NCI-H1105 (cell line): ENCODE measurements at regions not wholly inside any gene's neighbourhood (a gene's known extent, or its start where the extent isn't known, plus 50 kb on each side); places are given as distances from the start of the nearest gene placed in this dataset.
"Not testable (repeated sequence)": the region's sequence is repeated elsewhere in the genome, so short reads cannot be mapped to it uniquely, and the experiment has no call there.

Experiments used
- DNase-seq: peaks from one replicate; lab custom pipeline; 2025; lab: John Stamatoyannopoulos, UW

DNA sequence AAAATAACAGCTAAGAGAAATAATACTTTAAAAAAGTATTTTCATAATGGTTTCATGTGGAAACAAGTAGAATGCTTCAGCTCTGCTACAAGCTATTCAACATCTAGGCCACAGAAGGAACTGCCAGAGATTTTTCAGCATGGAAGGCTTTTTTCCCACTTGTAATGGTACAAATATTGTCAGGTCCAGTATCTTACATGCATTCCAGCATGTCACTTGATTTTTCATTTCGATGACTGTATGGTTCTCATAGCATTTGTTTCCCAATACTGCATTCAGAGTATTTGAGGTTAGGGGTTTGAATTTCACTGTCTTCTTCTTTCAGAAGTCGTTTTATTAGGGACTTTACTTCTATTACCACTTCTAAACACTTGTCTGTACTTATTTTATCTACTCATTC is 1701.5 kb upstream of the FLRT2 start:
- DNase-seq: no peak

DNA sequence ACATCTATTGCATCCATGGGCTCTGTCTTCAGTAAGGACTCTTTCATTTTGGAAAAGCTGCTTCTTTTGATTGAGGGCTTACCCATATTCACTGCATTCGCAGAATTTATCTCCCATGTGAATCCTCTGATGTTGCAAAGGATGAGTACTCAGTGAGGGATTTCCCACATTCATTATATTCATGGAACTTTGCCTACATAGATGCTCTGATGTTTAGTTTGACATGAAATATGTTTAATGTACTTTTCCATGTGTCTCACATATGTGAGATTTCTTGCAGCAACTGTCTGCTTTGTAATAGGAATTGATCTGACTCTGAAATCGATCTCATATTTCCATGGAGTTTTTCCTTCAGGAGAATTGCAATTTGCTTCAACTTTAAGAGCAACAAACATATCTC is 1699.6 kb upstream of the FLRT2 start:
- no peak for DNase-seq

DNA sequence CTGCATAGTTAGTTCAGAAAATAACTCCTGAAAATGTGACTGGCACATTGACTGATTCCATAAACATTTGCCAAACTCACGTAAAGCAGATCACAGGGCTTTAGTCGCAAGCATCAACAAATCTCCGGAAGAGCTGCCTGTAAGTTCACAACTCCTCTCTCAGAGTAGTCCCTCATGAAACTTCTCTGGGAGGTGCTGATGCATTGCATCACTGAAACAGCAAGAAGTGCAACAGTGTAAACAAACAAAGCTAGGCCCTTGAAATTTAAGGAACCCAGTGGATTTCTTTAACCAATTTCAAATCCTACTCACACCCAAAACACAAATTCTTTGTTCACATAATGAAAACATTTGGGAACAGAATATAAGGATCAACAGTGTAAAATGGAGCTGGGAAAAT is 1691.7 kb upstream of the FLRT2 start:
- DNase-seq: no peak

DNA sequence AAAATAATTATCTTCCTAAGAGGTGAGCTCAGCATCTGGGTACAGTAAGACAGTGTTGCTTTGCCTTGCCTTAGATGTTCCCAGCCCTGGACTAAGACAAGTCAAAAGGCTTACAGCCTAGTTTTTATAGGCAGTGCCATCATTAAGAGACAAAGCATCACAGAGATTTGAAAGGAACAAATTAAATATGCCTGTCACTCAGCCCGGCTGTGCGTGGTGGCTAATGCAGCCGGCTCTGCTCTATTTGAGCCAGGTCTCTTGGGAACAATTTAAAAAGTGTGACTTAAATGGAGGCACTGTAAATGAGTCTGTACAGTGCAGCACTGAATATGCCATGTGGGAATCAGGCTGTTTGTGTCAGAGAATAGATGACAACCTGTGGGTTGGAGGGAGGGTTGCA is 1687.4 kb upstream of the FLRT2 start:
- DNase-seq: peak; percentile 41

DNA sequence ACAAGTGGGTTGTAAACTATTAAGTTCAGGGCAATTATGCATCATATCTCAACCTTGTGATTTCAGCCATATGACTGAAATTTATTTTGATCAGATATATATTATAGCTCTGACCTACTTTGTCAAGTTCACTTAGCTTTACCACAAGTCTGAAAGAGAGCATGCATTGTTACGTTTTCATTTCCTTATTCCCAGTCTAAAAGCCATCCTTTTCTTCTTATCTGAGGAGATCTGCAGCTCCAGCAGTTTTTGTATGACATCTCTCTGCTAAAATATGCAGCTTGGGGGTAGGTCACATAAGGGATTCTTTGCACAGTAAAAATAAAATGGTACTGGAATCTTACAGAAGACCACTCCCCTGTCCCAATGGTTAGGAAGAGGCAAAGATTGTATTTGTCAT is 1682.8 kb upstream of the FLRT2 start:
- DNase-seq: no peak

DNA sequence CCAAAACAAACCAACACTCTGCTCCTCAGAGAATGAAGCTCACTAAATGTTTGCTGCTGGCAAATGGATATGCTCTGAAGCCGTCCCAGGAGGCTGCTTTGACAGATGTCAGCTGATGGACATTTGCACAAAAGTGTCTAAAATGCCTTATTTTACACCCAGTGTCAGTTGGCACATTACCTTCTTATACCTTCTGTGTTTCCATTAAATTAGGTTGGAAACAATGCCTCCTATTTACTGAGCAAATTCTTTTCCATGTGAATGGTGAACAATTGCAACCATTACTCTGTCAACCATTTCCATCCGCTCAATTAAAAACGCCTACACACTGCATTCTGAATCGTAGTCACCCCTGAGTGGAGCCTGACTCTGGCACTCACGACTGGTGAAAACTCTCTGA is 1679.9 kb upstream of the FLRT2 start:
- no peak for DNase-seq

DNA sequence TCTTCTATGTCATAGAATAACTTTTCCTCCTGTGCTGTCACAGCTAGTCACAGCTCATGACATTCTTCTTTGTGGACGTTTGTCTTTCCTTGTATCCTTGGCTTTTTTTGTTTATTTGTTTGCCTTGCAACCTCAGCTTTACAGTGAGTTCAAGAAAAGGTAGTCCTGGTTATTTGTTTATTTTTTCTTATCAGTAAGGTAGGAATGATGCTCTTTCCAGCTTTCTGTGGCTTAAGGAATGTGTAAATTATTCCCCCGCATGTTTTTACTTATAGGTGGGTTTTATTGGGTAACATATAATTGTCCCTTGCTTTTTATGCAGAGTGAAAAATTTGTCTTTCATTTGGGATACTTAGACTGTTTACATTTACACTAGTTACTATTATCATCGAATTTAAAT is 1673.6 kb upstream of the FLRT2 start:
- no peak for DNase-seq

DNA sequence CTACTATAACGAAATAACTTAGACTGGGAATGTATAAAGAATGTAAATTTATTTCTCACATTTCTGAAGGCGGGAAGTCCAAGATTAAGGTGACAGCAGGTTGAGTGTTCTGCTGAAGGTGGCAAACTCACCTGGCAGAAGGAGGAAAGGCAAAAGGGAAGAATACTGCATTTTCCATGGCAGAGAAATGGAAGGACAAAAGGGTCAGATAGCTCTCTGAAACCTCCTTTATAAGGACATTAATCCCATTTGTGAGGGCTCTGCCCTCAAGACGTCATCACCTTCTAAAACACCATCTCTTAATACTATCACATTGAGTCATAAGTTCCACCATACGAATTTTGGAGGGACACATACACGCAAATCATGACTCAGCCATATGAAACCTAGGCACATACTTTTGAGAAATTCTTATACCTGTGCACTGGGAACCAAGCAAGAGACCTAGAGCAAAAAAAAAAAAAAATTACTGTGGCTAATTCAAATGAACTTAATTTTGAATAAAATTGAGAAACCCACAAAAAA is 1669.3 kb upstream of the FLRT2 start:
- DNase-seq: no peak

DNA sequence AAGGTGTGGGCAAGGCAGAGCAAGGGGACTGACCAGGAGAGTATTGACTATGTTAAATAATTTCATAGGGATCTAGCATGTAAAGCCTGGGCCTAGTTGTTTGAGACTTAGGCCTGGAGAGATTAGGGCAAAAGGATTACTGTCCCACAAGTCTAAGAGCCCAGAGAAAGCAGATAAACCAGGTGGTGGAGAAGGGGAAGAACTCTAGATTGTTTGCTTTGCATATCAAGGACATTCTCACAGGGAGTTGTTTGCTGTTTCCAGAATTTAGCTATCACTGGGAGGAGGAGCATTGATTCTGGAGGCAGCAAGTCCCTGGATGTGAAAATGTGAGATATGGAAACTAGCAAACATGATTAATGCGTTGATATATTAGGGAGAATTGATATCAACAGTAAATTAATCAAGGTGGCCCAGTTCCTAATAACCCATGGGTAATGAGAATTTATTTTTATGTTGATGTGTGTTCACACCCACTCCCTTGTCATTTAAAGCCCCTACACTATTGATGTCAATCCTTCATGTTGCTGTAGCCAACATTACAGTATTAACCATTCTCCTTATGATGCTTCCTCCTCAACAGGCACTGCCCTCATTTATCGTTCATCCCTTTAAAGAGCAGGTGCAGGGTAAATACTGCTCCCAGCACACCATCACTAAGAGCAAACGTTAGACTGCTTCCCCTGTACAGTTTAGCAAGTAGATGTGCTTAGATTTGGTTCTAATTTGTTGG is 1666.7 kb upstream of the FLRT2 start:
- no peak for DNase-seq

DNA sequence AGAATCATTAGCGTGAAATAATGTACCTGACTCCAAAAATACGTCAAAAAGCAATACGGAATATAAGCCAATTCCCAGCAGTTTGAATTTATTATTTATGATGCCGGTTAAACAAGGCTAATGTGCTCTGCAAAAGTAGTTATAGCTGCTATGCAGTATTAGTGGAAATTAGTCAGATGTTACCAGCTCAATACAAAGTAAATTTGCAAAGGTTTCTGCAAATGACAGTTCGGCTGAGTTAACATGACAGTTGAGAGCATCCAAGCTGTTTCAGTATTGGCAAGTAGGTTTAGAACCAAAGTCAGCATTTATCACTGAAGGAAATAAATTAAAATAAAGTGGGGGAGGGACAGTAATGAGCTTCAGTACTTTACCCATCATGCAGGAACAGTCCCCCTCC is 1665.8 kb upstream of the FLRT2 start:
- no peak for DNase-seq

DNA sequence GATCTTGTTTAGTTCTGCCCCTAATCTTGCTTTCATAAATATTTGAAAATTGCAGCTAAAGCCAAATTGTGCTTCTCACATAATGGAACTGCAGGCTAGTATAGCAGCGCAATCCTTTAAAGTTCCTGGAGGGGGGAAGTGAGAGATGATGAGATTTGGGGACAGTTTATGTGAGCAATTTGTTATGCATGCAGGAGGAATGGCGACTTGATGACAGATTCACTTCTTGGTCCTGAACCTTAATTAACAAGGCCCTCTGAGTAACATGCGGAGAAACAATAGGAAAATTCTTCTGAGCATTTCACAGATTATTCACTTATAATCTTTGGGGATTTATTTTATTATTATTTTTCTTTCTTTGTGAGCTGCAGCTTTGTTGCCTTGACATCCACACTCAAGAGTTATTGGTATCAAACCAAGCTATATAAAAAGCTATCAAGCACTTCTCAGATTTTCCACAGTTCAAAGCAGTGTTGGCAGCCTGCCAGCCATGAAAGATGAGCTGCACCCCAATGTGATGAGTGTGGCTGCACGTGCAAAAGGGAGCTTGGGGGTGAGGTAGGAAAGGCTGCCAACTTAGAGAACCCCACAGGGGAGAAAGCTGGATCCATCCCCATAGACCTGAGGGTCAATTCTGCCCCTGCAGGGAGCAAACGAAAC is 1662.2 kb upstream of the FLRT2 start:
- peak; percentile 42 for DNase-seq

DNA sequence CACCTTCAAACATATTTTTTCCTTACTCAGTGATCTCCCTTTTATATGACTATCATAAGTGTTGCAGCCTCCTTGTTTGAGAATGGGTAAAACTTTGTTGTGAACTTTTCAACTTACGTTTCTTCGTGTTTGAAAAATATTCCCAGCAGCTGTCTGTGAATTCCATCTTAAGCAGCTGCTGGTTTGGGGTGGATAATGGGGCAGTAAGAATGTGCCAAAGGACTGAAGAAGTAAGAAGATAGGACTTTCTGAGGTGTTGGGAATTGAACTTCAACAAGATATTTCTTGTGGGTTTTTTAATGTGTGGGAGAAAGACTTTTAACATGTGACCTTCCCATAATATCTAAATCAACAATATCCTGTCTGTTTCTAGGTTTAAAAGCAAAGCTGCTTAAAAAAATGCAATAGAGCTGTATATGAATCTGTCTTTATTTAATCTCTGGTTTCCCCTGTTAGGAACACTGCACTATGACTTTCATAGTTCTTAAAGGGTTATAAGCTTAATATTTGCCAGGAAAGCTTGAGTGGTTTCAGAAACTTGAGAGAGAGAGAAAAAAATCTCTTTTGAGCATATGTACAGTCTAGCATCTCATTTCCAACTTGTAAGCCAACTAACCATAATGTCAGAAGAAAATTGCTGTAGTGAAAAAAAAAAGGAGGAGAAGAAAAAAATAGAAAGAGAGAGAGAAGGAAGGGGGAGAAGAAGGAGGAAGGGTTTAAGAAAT is 1659.2 kb upstream of the FLRT2 start:
- no peak for DNase-seq

DNA sequence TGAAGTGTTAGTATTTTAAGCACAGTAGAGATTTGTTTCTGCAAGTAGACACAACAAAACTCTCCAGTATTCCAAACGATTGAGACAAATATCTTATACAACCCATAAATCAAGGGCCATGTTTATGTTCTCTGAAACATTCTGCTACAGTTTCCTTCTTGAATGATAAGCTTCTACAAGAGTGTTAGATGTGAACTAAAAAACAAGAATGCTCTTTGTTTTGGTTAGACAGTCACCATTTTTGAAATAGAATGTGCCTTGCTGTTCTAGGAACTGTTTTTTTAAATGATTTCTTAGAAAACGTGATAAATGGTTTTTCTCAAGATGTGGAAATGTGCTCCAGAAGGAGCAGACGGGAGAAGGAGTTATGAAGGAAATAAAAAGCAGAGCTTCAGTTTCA is 1656.3 kb upstream of the FLRT2 start:
- DNase-seq: no peak

DNA sequence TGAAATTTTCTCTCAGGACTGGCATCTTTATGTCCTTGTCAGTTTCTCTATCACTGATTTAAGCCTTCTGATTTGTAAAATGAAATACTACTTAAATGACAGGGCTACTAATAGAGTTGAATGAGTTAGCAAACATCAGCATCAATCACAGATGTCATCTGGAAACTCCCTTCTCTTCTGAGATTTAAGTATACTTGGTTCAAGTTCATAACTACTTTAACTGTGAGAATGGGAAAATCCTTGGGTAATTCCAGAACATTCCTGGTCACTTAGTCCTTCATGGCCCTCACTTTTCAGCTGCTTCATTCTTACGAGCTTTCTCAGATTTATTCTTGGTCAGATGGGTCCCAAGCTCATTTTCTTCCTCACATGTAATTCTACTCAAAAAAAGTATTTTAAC is 1655.3 kb upstream of the FLRT2 start:
- DNase-seq: no peak

DNA sequence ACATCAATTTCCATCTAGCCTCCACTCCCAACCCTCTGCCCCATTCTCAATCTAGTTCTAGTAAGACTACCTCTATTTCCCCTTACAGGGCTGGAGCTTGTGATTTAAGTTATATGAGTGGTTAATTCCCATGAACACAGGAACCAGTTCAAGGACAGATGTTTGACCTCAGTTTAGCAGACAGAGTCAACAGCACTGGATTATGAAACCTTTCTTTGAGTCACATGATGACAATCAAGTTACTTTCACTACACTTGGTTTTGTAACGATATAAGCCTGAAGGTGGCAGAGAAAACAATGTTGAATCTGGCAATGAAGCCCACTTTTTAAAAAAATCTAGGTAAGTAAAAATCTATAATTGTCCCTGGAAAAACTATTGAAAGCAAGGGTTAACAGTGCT is 1646.2 kb upstream of the FLRT2 start:
- DNase-seq: no peak

DNA sequence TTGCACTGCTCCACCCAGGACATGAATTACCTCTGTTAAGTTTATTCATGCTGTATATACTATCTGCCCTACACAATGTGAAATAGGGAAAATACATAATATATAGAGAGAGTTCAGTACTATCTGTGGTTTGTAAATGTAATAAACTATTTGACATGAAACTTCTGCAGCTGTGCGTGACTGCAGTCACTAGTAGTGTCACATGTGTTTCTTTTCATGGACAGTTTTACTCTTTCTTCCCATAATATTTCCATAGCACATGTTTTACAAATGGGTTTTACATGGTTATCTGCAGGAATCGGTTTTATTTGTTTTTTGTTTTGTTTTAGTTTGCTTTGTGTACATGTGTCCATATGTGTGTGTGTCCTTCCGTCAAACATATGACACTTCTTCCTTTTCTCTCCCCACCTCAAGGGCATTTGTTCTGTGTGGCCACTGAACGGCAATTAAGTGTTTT is 1644.1 kb upstream of the FLRT2 start:
- DNase-seq: no peak

DNA sequence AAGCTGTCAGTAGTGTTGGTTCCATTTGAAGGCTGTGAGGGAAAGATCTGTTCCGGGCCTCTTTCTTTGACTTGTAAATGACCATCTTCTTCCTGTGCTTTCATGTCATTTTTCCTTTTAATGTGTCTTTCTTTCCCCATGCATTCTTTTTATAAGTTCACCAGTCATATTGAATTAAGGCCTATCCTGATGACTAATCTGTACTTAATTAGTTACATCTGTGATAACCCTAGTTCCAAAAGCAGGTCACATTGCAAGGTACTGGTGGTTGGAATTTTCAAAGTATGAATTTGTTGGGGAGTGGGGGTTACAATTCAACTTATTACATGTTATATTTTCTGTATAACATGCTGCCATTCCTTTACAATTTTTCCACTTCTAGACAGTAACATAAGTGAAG is 1642.1 kb upstream of the FLRT2 start:
- no peak for DNase-seq

DNA sequence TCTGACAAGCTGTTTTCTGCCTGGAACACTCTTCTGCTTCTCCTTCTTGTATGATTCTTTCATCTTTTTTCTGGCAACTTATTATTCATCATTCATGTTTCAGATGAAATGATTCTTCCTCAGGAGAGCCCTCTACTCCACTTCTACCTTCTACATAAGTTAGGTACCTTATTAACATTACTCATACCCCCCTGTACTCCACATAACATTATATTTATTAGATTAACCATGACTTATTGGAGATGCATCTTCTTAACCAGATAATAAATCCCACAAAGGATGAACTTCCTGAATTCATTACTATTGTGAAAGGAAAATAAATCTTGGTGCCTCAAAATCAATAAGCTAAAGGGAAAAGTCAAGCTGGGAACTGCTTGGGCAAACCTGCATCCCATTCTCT is 1636.5 kb upstream of the FLRT2 start:
- no peak for DNase-seq

DNA sequence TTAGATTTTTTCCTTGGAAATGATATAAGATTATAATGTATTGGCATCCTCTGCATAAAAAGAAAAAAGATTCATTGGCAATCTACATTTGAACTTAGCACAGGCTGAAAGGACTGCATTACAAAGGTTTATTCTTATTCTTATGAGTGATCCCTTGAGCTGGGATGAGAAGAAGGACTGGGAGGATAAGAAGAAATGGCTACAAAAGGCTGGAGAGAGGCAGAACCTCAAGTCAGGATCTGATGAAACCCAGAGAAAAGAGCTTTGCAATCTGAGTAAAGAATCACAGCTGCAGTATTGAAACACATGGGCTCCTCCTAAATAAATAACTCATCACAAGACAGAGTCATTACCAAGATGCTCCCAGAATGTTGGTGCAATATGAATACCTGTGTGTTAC is 1635.4 kb upstream of the FLRT2 start:
- no peak for DNase-seq

DNA sequence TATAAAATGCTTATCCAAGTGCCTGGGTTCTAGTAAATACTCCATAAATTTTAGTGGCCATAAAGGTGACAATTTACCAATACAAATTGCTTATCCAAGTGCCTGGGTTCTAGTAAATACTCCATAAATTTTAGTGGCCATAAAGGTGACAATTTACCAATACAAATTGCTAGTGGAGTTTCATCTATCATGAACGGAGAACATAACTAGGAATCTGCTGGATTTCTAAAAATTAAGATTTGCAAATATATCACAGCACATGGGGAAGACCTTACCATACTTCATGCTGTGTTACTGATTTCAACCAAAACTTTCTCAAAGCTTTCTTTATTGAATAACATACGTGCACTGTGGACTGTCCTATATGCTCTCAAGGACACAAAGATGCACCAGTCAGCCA is 1631.4 kb upstream of the FLRT2 start:
- not testable (repeated sequence) for DNase-seq

DNA sequence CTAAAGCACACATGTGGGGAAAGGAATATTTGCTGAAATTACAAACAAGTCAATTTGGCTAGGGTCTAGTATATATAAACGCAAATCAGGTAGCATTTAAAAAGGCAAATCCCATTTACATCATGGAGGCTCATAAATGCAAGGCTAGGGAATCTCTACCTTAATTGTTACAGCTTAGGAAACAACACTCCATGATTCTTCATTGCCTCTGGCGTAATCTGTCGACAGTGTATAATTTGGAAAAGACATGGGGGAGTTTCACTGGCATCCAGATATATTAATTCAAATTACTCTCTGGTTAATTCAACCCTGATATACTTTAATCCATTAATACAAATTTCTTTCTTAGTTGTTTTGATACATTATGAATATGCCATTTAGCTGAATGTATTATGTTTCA is 1630.2 kb upstream of the FLRT2 start:
- DNase-seq: no peak

DNA sequence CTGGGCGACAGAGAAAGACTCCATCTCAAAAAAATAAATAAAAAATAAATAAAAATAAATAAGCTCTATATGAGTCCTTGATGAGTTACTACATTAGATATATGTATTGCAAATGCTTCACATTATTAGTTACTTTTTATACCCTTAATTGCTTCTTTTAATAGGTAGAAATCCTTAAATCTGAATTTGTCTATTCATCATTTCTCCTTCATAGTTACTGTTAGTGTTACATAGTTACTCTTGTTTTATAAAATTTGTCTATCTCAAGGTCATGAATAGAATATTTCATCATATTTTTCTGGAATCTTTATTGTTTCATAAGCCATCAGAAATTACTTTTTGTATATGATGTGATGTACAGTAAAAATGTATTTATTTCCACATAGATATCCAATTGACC is 1624.8 kb upstream of the FLRT2 start:
- no peak for DNase-seq

DNA sequence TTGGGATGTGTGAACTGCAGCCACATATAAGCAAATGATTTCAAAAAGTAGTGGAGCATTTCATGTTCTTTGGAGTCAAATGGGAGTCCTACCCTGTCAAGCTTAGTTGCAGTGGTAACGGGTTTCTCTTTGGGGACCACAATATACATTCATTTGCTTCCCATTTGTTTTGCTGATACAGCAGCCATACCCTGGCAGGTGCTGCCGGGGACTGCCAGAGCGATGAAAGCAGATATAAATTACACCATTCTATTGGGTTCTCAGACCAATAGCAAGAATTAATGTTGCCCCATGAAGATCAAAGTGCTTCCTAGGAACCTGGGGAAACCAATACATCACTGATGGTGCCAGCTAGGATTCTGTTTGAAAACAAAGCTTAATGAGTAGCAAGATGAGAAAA is 1621.5 kb upstream of the FLRT2 start:
- no peak for DNase-seq
